ENCODE measurements at regions not wholly inside any gene's neighbourhood (a gene's known extent, or its start where the extent isn't known, plus 50 kb on each side); places are given as distances from the start of the nearest gene placed in this dataset.

- no peak for TF ChIP-seq CTCF (IDR thresholded peaks at IDR 0.05; ENCODE audit: partially characterized antibody, unreplicated experiment)
- Mint-ChIP-seq H3K36me3 (ENCODE audit: unreplicated experiment) (no peaks in the 10 kb centered on the region), H3K4me1 (ENCODE audit: low read depth, unreplicated experiment) (peaks cover 4% of the 10 kb centered on the region), H3K4me3 (ENCODE audit: unreplicated experiment) (no peak overlapping the region), H3K27me3 (ENCODE audit: unreplicated experiment) (peaks cover 2% of the 10 kb centered on the region), H3K27ac (ENCODE audit: unreplicated experiment) (no peak overlapping the region), H3K9me3 (ENCODE audit: unreplicated experiment) (no peaks in the 10 kb centered on the region)
- DNase-seq, result no peak
Observed at GRCh38 chr2:104678181-104678580, 175.7 kb upstream of the POU3F3 start.

- Mint-ChIP-seq H3K9me3 (ENCODE audit: unreplicated experiment) (peaks cover 2% of the 10 kb centered on the region), H3K36me3 (ENCODE audit: unreplicated experiment) (no peaks in the 10 kb centered on the region), H3K27ac (ENCODE audit: unreplicated experiment) (no peak overlapping the region), H3K4me3 (ENCODE audit: unreplicated experiment) (no peak overlapping the region), H3K4me1 (ENCODE audit: low read depth, unreplicated experiment) (no peaks in the 10 kb centered on the region), H3K27me3 (ENCODE audit: unreplicated experiment) (peaks cover 2% of the 10 kb centered on the region)
- TF ChIP-seq CTCF (IDR thresholded peaks at IDR 0.05; ENCODE audit: partially characterized antibody, unreplicated experiment), result no peak
- no peak for DNase-seq
Observed at GRCh38 chr2:104685591-104685990, 168.3 kb upstream of the POU3F3 start.

GRCh38 chr2:104687147-104687546, 166.8 kb upstream of the POU3F3 start:
- Mint-ChIP-seq H3K4me3 (ENCODE audit: unreplicated experiment) (no peak overlapping the region), H3K9me3 (ENCODE audit: unreplicated experiment) (peaks cover 2% of the 10 kb centered on the region), H3K27ac (ENCODE audit: unreplicated experiment) (no peak overlapping the region), H3K36me3 (ENCODE audit: unreplicated experiment) (no peaks in the 10 kb centered on the region), H3K4me1 (ENCODE audit: low read depth, unreplicated experiment) (no peaks in the 10 kb centered on the region), H3K27me3 (ENCODE audit: unreplicated experiment) (peaks cover 2% of the 10 kb centered on the region)
- TF ChIP-seq CTCF (IDR thresholded peaks at IDR 0.05; ENCODE audit: partially characterized antibody, unreplicated experiment), result no peak
- DNase-seq, result no peak

GRCh38 chr2:104690255-104690984, 163.5 kb upstream of the POU3F3 start:
- peaks cover 2% of the 10 kb centered on the region for H3K27me3 Mint-ChIP-seq (ENCODE audit: unreplicated experiment)
- H3K9me3 Mint-ChIP-seq (ENCODE audit: unreplicated experiment), result peaks cover 2% of the 10 kb centered on the region
- no peak overlapping the region for H3K4me3 Mint-ChIP-seq (ENCODE audit: unreplicated experiment)
- no peaks in the 10 kb centered on the region for H3K4me1 Mint-ChIP-seq (ENCODE audit: low read depth, unreplicated experiment)
- TF ChIP-seq CTCF (IDR thresholded peaks at IDR 0.05; ENCODE audit: partially characterized antibody, unreplicated experiment), result no peak
- no peaks in the 10 kb centered on the region for H3K36me3 Mint-ChIP-seq (ENCODE audit: unreplicated experiment)
- DNase-seq, result no peak
- no peak overlapping the region for H3K27ac Mint-ChIP-seq (ENCODE audit: unreplicated experiment)

- Mint-ChIP-seq H3K4me1 (ENCODE audit: low read depth, unreplicated experiment) (peaks cover 14% of the 10 kb centered on the region), H3K9me3 (ENCODE audit: unreplicated experiment) (no peaks in the 10 kb centered on the region), H3K36me3 (ENCODE audit: unreplicated experiment) (no peaks in the 10 kb centered on the region), H3K4me3 (ENCODE audit: unreplicated experiment) (no peak overlapping the region), H3K27ac (ENCODE audit: unreplicated experiment) (no peak overlapping the region), H3K27me3 (ENCODE audit: unreplicated experiment) (peaks cover 3% of the 10 kb centered on the region)
- TF ChIP-seq CTCF (IDR thresholded peaks at IDR 0.05; ENCODE audit: partially characterized antibody, unreplicated experiment), result no peak
- no peak for DNase-seq
Observed at GRCh38 chr2:104698276-104698675, 155.6 kb upstream of the POU3F3 start.

All from glutamatergic neuron (in vitro differentiated cells).